HFF-Myc (cell line): ENCODE measurements at regions not wholly inside any gene's neighbourhood (a gene's known extent, or its start where the extent isn't known, plus 50 kb on each side); places are given as distances from the start of the nearest gene placed in this dataset.

Source experiments
- DNase-seq: peaks from one replicate; pipeline ENCODE4 v3.0.0-alpha.2; 2011; ENCODE audit warnings: low read depth; ENCODE audit errors: extremely low read depth
- H3K4me3 ChIP-seq: replicated peaks from 2 replicates; pipeline ENCODE4 v1.5.1; 2011; ENCODE audit warnings: low read depth, mild to moderate bottlenecking, control low read depth, low read length
- CTCF ChIP-seq: IDR thresholded peaks from 2 replicates; pipeline ENCODE4 v1.5.1; 2012; ENCODE audit warnings: mild to moderate bottlenecking, low read depth, low read length, control low read depth; ENCODE audit errors: missing control alignments

- no peak overlapping the region for H3K4me3 ChIP-seq
- DNase-seq: no peak
- TF ChIP-seq CTCF: no peak
Observed at GRCh38 chr3:148190441-148190990, 507.2 kb upstream of the AGTR1 start.

GRCh38 chr3:148191966-148192365, 505.7 kb upstream of the AGTR1 start:
- no peak for DNase-seq
- no peak overlapping the region for H3K4me3 ChIP-seq
- TF ChIP-seq CTCF: no peak

GRCh38 chr3:148197061-148197460, 500.6 kb upstream of the AGTR1 start:
- DNase-seq: no peak
- TF ChIP-seq CTCF: no peak
- H3K4me3 ChIP-seq: no peak overlapping the region

GRCh38 chr3:148202386-148202785, 495.3 kb upstream of the AGTR1 start:
- peak; percentile 36 for TF ChIP-seq CTCF
- H3K4me3 ChIP-seq: no peak overlapping the region
- DNase-seq: no peak

GRCh38 chr3:148203297-148204010, 494.2 kb upstream of the AGTR1 start:
- no peak for DNase-seq

GRCh38 chr3:148204131-148204530, 493.6 kb upstream of the AGTR1 start:
- DNase-seq: no peak
- no peak for TF ChIP-seq CTCF
- no peak overlapping the region for H3K4me3 ChIP-seq

More at GRCh38 chr3:148203297-148204010, 494.2 kb upstream of the AGTR1 start:
- TF ChIP-seq CTCF: no peak
- no peak overlapping the region for H3K4me3 ChIP-seq

- peak; percentile 36 for DNase-seq
- H3K4me3 ChIP-seq: no peak overlapping the region
- TF ChIP-seq CTCF: no peak
Observed at GRCh38 chr3:148205977-148206376, 491.7 kb upstream of the AGTR1 start.
